Activated CD8-positive, alpha-beta memory T cell treated with anti-CD3 and anti-CD28 coated beads for 36 hours (primary cell): ENCODE measurements at regions not wholly inside any gene's neighbourhood (a gene's known extent, or its start where the extent isn't known, plus 50 kb on each side); places are given as distances from the start of the nearest gene placed in this dataset.

Experiments
- CTCF ChIA-PET: fragments of 350-600 bp; sonication (Branson Sonifier 250); formaldehyde crosslinking; loops from one replicate; lab custom pipeline; 2021; ENCODE audit warnings: antibody characterized with exemption; lab: Charles Lee
- POLR2A ChIA-PET: fragments of 350-600 bp; sonication (Branson Sonifier 250); formaldehyde crosslinking; loops from one replicate; lab custom pipeline; 2021; ENCODE audit warnings: antibody characterized with exemption; lab: Charles Lee

GRCh38 chr10:61319386-61320256 is 133.6 kb downstream of the TMEM26 start:
- CTCF ChIA-PET, result no interaction called here
- POLR2A ChIA-PET, result no interaction called here

- ChIA-PET CTCF (no interaction called here), POLR2A (no interaction called here)
These were observed 134.8 kb downstream of the TMEM26 start for GRCh38 chr10:61318429-61318828.

DNA sequence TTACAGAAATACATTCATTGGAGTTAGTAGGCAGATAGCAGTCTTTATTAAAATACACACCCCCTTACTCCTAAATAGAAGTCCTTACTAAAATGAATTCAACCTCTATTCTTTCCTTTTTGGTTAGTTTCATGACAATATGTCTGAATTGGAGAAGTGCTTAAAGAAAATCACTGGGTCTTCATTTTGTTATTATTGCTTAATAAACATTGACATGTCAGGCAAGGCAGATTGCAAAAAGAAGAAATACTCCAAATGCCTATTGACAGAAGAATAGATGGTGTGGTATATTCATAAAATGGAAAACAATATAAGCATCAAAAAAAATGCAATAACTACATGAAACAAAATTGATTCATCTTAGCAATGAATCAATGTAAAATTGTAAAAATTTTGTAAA is 135.5 kb downstream of the TMEM26 start:
- ChIA-PET POLR2A (no interaction called here), CTCF (no interaction called here)

- POLR2A ChIA-PET, result no interaction called here
- CTCF ChIA-PET, result no interaction called here
These were observed 136.4 kb downstream of the TMEM26 start for GRCh38 chr10:61316676-61317265.

DNA sequence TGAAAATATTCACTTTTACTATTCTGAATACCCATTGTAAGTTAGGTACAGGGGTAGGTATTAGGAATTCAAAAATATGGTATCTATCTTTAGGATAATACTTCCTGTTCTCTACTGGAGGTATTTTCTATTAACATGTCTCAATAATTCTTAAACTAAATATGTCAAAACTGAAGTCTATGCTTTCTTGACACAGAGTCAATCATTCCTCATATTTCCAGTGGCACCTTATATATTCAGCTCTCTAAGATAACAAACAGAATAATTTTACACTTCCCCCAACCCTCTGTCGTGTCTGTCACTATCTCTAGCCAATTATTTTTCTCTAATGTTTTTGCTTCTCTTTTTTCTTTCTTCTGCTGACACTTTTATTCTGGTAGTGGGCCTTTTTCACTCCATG is 138.9 kb downstream of the TMEM26 start:
- CTCF ChIA-PET, result no interaction called here
- POLR2A ChIA-PET, result no interaction called here

- POLR2A ChIA-PET, result no interaction called here
- CTCF ChIA-PET, result no interaction called here
These were observed 139.7 kb downstream of the TMEM26 start for GRCh38 chr10:61313460-61313859.

GRCh38 chr10:61304746-61305145 is 148.4 kb downstream of the TMEM26 start:
- CTCF ChIA-PET, result no interaction called here

GRCh38 chr10:61302124-61302523 is 151.1 kb downstream of the TMEM26 start:
- POLR2A ChIA-PET, result no interaction called here
- CTCF ChIA-PET, result no interaction called here

More at GRCh38 chr10:61304746-61305145, 148.4 kb downstream of the TMEM26 start:
- POLR2A ChIA-PET, result no interaction called here

- CTCF ChIA-PET, result no interaction called here
- POLR2A ChIA-PET, result no interaction called here
These were observed 151.6 kb downstream of the TMEM26 start for GRCh38 chr10:61301575-61301974.

- POLR2A ChIA-PET, result no interaction called here
These were observed 153.3 kb downstream of the TMEM26 start for GRCh38 chr10:61299841-61300240.

GRCh38 chr10:61299156-61299555 is 154.0 kb downstream of the TMEM26 start:
- ChIA-PET POLR2A (no interaction called here), CTCF (no interaction called here)

More at GRCh38 chr10:61299841-61300240, 153.3 kb downstream of the TMEM26 start:
- CTCF ChIA-PET, result no interaction called here

- POLR2A ChIA-PET, result no interaction called here
- CTCF ChIA-PET, result no interaction called here
These were observed 155.0 kb downstream of the TMEM26 start for GRCh38 chr10:61298194-61298593.

DNA sequence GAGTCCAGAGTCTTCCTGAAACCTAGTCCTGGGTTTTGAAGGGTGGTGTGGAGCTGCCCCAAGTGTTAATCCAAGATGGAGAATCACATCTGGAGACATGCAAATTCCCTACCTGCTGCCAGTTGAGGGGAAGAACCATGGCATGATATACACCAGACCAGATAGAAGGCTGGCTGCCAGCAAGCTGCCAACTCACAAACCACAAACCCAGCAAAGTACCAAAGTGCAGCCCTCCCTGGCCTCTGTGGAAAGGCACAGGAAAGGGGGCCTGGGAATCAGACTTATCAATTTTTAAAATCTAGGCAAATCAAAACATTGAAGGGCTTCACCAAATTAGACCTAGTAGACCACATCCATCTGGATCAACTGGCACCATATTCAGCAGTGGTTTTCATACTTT is 157.0 kb downstream of the TMEM26 start:
- CTCF ChIA-PET, result no interaction called here
- POLR2A ChIA-PET, result no interaction called here

GRCh38 chr10:61294131-61294530 is 159.1 kb downstream of the TMEM26 start:
- ChIA-PET POLR2A (no interaction called here), CTCF (no interaction called here)

GRCh38 chr10:61289813-61290212 is 163.4 kb downstream of the TMEM26 start:
- ChIA-PET CTCF (no interaction called here), POLR2A (no interaction called here)

GRCh38 chr10:61286686-61287085 is 166.5 kb downstream of the TMEM26 start:
- ChIA-PET POLR2A (no interaction called here), CTCF (no interaction called here)

GRCh38 chr10:61285749-61286148 is 167.4 kb downstream of the TMEM26 start:
- POLR2A ChIA-PET, result no interaction called here
- CTCF ChIA-PET, result interaction anchor here (1.1 kb wide), 1 partner anchor 146 kb away, joined by 3 read pairs; no protein-coding TSS in a partner anchor

GRCh38 chr10:61284222-61284890 is 168.8 kb downstream of the TMEM26 start:
- POLR2A ChIA-PET, result no interaction called here
- CTCF ChIA-PET, result interaction anchor here (1.1 kb wide), 1 partner anchor 144 kb away, joined by 3 read pairs; no protein-coding TSS in a partner anchor

DNA sequence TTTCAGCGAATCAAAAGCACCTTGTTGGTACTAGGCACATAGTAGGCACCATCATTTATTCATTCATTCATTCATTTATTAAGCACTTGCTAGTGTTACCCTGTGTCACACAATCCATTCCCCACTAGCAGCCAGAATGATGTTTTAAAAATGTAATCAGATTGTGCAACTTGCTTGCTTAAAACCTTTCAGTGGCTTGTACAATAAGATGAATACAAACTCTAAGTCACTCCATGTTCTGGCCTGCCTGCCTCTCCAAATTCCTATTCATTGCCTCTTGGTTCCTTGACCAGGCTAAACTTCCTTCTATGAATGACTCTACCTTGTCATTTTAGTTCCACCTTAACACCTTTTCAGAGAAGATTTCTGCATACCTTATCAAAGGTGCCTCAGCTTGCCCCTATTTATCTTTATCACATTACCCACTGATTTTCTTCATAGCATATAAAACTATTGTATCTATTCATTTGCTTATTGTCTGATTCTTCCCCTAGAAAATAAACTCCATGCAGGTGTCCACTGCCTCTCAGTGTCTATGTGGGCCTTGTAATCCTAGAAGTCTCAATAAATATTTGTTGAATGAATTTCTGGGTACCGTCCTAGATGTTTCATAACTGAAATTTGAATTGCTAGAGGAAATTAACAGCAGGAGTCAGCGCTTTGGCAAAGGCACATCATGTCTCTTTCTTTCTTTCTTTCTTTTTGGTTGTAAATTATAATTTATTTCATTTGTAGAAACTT is 169.5 kb downstream of the TMEM26 start:
- POLR2A ChIA-PET, result no interaction called here
- CTCF ChIA-PET, result interaction anchor here (0.6 kb wide), 1 partner anchor 528 kb away, joined by 3 read pairs; no protein-coding TSS in a partner anchor

DNA sequence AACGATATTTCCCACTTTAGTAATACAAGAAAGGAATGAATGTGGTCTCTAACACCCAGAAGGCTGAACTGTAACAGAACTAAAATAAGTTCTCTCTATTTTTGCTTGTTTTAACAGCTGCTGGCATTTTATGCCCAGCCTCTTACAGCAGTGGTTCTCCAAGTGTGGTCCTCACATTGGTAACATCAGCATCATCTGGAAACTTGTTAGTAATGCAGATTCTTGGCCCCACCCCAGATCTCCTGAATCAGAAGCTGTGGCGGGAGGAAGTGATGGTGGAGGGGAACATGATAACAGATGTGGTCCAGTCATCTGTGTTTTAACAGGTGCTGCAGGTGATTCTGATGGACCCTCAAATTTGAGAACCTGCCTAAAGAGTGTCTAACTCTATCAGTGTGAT is 170.1 kb downstream of the TMEM26 start:
- POLR2A ChIA-PET, result no interaction called here
- CTCF ChIA-PET, result interaction anchor here (0.6 kb wide), 1 partner anchor 528 kb away, joined by 3 read pairs; no protein-coding TSS in a partner anchor
